GM19238 (cell line): ENCODE measurements at regions not wholly inside any gene's neighbourhood (a gene's known extent, or its start where the extent isn't known, plus 50 kb on each side); places are given as distances from the start of the nearest gene placed in this dataset.

Experiments used
- DNase-seq: peaks from one replicate; pipeline ENCODE4 v3.0.0; 2011; ENCODE audit warnings: low spot score; ENCODE audit not compliant: insufficient read length

DNA sequence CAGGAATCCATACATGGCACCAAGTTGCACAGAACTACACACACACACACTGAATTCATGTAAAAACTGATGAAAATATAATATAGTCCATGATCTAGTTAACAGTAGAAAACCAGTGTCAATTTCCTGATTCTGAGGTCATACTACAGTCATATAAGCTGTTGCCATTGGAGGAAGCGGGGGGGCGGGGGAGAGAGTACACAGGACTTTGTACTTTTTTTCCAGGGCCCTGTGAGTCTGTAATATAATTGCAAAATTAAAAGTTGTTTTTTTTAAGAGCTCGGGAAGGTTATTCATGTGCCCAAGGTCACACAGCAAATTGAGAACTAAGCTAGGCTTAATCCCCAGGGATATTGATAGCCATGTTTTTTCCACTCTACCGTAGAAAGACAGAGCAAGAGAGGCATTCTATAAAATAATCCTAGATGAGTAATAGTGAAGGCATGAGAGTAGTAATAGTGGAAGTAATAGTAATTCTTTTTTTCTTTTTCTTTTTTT, 312.3 kb downstream of the MN1 start:
- DNase-seq: no peak

DNA sequence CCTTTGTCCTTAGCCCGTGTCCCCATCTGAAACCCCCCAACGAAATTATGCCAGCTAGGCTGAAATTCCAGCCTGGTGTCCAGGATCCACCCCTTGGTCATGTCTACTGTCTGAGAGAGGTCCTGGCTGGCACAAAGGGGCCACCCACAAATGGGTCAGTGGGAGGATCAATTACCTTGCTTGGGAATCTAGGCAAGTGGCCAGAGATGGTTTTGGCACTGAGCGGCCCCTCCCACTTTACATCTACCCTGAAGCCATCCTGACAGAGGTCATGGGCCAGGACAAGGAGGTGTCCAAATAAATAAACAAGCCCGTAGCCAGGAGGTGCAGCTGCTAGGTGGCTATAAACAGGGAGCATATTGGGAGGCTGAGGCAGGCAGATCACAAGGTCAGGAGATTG, 311.5 kb downstream of the MN1 start:
- no peak for DNase-seq

DNA sequence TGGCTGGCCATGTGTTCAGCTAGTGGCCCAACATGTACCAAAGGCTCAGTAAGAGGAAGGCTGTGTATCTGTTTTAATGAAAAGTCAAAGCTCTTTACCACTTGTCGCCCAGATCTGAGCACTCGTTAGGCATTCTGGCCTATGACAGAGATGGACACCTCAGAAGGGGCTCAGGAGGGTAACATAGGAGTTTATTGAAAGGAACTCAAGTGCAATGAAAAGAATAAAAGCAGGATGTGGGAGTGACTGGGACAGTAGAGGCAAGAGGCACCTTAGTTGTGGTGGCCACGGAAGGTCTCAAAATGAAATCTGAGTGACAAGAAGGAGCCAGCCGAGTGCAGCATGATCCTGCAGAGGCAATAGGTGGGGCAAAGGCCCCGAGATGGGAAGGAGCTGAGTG, 309.7 kb downstream of the MN1 start:
- no peak for DNase-seq

DNA sequence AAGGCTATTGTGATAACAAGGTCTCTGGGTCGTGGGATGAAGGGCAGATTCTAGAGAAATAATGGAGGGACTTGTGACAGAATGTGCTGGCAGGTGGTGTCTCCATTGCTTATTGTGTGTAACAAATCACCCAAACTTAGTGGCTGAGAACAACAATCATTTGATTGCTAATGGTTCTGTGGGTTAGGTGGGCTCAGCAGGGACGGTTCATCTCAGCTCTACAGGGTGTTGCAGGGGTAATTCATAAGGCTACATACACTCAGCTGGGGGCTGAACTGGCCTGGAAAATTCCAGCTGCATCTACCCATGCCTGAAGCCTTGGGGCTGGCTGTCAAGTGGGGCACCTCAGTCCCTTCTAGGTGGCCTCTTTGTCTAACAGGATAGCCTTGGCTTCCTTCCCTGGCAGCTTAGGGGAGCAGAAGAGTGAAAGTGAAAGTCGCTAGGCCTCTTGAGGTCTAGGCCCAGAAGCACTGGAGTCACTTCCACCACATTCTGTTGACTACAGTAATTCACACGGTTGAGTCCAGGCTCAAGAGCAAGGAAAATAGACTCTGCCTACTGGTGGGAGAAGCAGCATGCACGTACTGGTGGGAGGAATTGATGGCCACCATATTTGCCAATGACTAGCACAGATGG, 308.9 kb downstream of the MN1 start:
- DNase-seq: no peak

DNA sequence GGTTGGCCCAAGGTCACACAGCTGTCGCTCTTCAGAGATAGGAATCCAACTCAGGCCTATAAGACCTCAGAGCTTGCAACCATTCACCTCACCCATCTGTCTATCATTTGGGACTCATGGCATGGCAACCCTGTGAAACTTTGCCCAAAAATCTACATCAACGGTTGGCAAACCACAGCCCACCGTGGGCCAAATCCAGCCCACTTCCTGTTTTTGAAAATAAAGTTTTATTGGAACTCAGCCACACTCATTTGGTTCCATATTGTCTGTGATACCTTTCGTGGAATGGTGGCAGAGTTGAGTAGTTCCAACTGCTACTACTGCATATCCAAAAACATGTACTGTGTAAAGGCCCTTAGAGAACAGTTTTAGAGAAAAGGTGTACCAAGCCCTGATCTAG, 307.8 kb downstream of the MN1 start:
- no peak for DNase-seq

DNA sequence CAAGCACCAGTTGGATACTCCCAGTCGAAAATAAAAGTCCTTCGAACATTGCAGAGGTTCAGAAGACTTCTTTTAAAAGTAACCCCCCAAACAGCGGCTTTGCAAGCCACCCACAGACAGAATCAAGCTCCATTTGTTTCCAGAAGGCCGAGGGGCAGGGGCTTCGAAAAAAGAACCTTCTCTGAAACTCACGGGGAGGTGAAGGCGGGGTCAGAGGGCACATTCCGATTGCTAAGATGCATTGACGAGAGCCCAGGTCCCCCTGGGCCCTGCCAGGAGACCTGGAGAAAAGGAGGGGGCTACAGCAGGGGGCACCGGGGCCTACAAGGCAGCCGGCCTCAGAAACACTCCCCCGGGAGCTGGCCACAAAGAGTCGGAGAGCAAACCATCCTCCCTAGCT, 306.8 kb downstream of the MN1 start:
- DNase-seq: no peak

DNA sequence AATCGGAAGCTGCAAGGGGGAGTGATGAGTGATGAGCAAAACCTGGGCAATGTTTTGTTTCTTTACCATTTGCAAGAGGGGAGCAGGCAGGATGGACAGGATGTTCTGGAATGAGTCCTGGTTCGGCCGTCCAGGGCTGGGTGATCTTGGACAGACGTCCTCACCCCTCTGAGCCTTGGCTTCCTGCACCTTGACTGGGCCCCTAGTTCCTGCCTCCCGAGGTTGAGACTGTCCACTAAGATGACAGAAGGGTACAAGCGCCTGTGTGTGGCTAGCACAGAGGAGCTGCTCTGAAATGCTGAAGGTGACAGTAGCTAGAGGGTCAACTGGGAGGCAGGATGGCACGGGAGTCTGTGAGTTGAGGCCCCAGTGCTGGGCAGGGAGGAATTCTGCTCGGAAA, 306.2 kb downstream of the MN1 start:
- DNase-seq: no peak

DNA sequence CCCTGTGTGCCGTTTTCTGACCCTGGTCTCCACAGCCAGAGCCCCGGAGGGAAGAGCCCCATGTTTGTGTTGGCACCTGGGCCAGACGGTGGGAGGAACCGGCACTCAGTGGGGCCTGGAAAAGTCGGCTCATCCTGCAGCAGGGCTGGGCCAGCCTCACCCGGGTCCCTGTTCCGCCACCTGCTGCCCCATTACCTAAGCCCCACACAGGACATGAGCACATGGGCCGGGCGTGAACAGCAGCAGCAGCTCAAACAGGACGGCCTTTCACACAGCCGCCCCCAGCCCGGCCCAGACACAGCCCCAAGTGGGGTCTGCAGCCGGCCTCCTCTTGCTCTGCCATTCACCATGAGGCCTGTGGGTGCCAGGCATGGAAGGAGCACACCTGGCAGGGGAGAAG, 302.4 kb downstream of the MN1 start:
- DNase-seq: no peak

DNA sequence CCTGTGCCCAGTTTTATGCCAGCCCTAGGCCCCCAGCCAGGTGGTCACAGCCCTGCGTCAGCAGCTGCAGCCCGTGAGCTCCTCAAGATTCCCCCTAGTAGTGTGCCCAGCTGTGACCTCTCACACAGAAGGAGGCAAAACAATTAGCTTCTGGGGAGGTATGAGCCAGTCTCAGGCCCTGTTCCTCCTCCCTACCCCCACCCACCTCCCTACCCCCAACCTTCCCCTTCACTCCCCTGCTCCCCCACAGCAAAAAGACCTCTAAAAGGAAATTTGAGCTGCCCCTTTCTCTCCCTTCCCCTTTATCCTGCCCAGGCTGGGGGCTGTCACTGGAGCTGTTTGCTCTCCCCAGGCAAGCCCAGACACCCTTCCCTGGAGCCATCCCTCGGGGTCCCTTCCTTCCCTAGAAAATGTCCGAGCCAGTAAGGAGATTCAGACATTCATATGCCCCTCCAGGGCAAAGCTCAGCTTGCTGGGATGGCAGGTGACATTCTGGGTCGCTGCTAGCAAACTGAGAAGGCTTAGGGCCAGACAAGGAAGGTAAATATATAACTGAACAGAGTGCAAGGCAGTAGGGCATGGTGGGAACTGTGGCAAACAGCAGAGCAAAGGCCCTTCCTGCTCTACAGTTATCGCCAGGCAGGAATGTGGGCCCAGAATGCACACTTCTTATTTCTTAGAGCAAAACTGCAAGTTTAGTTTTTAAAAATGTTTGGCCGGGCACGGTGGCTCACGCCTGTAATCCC, 300.2 kb downstream of the MN1 start:
- DNase-seq: no peak

DNA sequence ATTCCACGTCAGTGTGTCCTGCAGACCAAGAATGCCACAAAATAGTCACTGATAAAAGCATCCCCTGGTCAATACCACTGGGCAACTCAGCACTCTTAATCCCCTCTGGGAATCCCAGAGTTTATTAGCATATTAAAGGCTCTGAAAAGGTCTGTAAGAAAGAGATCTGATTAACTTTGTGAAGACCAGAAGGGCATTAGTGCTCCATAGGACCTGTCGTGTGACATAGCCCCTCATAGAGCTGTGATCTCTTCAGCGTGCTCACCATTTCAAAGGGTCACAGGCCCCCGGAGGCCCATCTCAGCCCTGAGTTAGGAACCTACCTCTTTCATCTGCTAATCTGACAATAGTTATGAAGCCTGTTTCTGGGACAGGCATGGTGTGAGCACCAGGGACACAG, 299.2 kb downstream of the MN1 start:
- no peak for DNase-seq

DNA sequence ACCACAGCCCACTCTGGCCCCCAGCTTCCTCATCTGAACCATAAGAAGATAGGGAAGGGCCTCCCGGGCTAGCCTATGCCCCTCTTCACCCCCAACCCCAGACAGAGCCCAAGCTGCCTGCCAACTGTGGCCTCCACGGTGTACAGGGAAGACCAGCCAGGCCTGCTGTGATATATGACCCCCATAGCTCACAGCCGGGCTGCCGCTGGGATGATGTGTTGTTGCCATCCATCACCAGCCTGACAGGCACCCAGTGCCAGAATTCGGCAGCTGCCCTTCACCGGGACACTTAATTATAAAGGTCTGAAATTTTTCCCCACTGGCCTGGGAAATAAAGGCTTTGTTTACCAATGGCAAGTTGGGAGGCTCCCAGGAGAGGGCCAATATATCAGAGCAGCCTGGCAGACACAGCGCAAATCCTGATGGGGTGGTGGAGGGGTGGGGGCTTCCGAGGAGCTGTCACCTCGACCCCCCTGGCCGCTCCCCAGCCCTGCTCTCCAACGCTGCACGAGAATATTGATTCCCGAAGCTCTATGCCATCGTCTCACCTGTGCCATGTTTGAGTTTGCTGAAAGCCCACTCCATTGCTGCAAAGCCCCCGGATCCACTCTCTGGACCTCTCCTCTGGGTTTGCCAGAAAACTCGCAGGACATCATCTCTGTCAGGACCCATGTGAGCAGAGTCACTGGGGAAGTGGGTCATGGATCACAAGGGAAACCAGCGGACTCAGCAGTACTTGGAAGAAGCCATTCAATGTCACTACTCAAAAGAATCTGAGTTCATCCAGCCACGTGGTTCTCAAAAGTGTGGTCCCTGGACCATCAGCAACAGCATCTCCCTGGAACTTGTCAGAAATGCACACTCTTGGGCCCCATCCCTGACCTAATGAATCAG, 296.9 kb downstream of the MN1 start:
- no peak for DNase-seq

DNA sequence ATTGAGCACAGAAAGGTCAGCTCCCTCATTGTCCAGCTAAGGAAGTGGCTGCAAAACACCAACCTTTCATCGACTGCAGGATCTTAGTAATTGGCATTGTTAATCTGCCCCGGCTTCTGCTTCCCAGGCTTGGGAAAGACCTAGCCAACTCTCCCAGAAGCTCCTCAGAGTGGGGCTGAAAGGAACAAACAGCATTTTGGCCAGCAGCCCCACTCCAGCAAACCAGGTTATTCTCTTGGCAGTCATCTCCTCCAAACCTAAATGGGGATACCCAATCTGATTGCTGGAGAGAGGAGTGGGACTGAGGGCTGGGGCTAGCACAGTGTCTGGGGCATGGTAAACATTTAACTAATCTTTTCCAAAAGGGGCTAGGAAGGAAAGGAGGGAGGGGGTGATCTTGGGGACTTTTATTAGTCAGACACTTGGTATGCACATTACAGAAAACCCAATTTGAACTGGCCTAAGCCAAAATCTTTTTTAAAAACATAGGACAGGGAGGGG, 294.4 kb downstream of the MN1 start:
- DNase-seq: no peak

DNA sequence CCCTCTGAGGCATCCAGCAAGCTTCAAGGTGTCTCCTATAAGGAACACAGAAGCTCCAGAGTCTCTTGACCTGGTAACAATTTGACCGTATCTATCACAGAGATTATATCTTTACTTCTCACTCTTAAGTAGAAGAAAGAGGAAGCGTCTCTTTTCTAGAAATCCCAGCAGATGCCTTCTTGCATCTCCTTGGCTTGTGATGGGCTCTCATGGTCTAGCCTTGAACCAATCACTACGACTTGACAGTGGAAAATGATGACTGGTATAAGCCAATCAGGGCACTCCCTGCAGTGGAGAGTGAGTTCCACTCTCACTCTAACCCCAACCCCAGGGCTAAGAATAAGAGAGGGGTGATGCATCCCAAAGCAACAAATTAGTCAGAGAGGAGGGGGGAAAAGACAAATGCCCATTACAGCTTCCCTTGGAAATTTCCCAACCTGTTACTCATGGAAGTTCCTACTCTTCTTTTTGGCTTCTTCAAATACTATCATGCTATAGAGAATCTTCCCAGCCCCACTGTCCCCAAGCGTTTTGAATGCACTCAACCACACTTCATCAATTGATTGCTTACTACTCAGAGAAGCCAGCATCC, 293.5 kb downstream of the MN1 start:
- DNase-seq: no peak

DNA sequence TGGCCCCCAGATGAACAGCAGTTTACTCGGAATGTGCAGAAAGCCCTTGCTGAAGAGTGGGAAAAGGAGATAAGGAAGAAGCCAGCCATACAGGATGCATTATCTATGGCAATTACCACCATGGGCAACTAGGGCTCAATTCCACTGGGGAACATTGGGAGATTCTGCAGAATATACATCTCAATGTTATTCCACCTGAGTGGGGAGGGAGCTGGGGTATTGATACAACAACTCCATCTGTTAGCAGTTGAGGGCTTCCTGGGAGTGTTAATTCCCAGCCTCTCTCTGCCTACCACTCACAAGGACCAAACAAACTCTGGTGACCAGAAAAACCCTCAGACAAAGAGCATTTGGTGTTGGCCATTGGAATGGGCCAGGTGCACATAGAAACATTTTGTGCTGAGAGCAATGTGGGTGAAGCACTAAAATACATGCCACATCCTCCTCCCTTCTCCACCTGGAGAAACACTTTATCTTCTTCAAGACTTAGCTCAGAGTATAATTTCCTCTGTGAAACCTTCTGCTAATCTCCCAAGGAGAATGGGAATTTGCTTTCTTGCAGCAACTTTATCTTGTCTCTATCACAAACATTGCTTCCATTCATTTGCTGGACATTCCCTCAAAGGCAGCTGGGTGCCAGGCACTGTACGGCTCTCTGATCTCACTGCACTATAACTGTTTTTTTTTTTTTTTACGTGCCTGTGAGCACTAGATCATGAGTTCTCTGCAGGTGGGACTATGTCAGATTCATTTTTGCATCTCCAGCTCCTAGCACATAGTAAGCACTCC, 292.2 kb downstream of the MN1 start:
- no peak for DNase-seq

DNA sequence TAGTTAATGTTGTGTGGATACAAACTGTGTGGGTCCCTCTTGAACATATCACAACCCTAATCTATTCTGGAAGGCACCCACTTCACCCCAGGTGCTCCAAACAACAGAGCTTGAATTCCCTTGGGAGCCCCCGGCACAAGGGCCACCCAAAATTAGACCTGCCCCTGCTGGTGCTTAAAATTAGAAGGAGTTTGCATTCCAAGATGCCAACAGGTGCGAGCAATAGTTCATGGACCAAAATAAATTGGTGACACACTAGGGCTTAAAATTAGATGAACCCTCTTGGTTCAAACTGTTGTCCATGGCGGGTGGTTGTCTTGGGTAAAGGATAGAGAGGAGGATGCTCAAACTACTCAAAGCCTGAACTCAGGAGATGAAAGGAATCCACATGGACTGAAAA, 291.5 kb downstream of the MN1 start:
- DNase-seq: no peak

DNA sequence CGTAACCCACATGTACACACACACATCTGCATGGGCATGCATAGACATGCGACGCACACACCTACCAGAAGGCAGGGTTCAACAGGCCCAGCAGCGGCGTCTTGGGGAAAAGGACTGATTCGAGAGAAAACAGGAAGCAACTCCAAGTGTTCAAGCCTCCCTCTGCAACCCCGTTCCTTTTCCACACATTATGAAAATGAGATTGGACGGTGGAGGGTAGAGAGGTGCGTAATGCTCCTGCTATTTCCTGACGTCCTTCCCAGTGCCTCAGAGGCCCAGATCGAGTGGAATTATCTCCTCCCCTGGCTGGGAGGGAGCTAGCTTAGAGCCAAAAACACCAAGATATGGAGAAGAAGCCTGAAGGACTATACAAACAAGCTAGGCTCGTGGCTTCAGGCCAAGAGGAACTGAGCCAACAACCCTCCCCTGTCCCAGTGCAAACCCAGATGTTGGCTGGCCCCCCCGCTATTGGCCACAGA, 289.2 kb downstream of the MN1 start:
- no peak for DNase-seq

DNA sequence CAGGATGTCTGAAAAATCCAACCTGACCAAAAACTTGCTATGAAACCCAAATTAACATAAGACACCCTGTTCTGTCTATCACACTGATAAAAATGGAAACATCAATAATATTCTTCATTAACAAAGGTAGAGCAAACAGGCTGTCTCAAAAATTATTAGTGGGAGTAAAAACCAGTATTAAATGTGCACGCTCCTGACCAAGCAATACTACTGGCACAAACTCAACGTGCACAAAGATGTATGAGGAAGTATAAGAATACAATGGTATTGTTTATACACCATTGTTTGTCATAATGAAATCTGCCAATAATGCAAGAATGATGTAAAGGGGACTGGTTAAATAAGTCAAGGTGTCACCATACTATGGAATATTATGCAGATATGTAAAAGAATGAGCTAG, 288.5 kb downstream of the MN1 start:
- no peak for DNase-seq

DNA sequence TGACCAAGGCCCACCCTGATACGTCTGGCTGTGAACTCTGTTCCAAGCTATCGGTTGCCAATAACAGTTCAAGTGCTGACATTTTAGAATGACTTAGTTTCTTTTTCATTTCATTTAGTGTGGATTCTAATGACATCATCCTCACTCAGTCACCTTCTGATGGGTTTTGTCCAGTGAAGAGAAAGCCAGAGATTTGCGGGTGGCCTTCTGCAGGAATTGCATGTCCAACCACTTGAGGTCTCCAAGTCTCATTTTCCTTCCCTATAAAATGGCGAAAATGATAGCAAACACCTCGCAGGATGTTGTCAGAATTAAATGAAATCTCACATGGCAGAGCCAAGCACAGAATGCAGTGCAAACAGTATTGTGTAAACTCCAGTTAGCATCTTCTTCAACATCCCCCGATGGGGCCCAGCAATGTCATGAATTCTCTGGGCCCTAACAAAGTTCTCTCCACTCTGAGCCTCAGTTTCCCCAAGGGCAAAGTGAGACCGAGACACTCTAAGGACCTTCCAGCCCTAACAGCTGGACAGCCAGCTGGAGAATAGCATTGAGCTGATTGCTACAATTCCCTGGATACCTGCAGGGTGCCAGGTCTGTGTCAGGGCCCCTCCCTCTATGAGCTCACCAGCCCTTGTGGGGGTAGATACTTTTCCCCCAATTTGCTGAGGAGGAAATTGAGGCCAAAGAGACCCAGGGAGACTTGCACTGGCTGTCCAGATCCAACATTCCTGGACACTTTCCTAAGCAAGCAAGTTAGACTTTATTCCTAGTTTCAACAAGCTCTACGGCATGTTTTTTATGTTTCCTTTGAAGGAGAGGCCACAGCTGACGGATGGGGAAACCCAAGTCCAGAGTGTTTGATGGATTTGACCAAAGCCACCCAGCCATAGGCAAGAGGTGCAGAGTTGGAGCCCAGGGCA, 286.7 kb downstream of the MN1 start:
- no peak for DNase-seq

DNA sequence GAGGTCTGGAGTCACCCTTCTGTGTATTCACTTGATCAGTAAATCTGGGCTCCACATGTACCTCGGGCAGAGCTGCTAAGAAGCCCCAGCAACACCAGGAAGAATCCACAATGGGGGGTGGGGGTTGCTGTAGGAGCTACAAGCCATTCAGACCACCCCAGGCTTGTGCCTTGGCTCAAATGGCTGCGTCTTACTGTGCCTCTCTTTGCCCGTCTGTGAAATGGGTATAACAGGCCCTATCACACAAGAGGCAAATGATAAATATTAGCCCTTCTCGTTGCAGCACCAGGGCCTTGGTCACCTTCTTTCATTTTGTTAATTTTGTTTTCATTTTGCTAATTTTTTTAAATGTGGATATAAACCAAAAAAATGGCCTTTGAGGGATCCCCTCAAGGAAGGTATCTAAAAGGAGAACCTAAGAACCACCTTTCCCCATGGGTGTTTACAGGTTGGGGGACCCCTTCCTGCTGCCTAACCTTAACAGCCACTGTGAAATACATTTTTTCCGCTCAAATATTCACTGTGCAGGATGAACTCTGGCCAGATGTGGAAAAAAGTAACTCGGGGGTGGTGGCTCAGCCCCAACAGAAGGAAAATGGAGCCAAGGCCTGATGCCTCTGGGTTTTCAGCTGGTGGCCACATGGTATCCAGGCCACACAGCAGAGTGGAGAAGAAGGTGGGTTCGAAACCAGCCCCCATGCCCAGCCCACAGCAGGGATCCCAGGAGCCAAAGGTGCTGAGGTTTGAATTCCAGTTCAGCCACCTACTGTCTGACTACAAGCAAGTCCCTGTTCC, 284.0 kb downstream of the MN1 start:
- DNase-seq: no peak
